ENCODE measurements at regions not wholly inside any gene's neighbourhood (a gene's known extent, or its start where the extent isn't known, plus 50 kb on each side); places are given as distances from the start of the nearest gene placed in this dataset.

DNA sequence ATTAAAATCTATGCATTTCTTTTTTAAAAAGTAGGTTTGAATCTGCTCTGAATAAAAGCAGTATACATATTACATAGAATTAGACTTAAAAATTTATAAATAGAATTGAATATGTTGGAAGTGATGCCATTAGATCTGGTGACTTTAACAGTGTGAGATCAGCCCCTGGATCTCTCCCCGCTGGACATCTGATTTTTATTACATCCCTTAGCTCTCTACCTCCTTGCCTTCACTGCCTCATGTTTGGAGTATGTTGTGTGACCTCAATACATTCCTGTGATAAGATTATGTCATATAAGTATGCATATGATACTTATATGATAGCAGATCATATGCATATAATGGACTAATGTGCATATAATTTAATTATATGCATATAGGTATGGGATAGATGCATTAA, 643.4 kb upstream of the NR2F2 start:
- Histone ChIP-seq H3K27ac (ENCODE audit: low read depth) (no peak overlapping the region), H3K4me3 (no peak overlapping the region), H3K4me2 (no peak overlapping the region), H3K79me2 (replicated peaks; ENCODE audit: insufficient read depth) (no peaks in the 10 kb centered on the region), H3K36me3 (ENCODE audit: insufficient read depth) (no peaks in the 10 kb centered on the region), H3K4me1 (ENCODE audit: insufficient read depth) (no peaks in the 10 kb centered on the region), H4K20me1 (replicated peaks; ENCODE audit: insufficient read depth) (no peaks in the 10 kb centered on the region), H3K9me2 (ENCODE audit: insufficient read depth) (no peaks in the 10 kb centered on the region), H2AFZ (no peak overlapping the region), H3F3A (replicated peaks; ENCODE audit: low read depth) (no peaks in the 10 kb centered on the region), H3K27me3 (ENCODE audit: insufficient read depth) (no peaks in the 10 kb centered on the region)
- no peaks in the 10 kb centered on the region for H3K4me1 Mint-ChIP-seq
- H3K27me3 Mint-ChIP-seq (ENCODE audit: insufficient read depth, low read depth, poor library complexity), result no peaks in the 10 kb centered on the region
- H3K36me3 Mint-ChIP-seq (ENCODE audit: low read depth), result no peaks in the 10 kb centered on the region
- DNase-seq (ENCODE audit: low spot score) (no peak), ATAC-seq (no peak)
- no peak overlapping the region for H3K27ac Mint-ChIP-seq
- H3K9me3 Mint-ChIP-seq, result no peaks in the 10 kb centered on the region
- no peak for TF ChIP-seq ZNF331 (CRISPR knock-in tag; IDR thresholded peaks at IDR 0.05; ENCODE audit: low read depth)
- TF ChIP-seq, protein P1, sequence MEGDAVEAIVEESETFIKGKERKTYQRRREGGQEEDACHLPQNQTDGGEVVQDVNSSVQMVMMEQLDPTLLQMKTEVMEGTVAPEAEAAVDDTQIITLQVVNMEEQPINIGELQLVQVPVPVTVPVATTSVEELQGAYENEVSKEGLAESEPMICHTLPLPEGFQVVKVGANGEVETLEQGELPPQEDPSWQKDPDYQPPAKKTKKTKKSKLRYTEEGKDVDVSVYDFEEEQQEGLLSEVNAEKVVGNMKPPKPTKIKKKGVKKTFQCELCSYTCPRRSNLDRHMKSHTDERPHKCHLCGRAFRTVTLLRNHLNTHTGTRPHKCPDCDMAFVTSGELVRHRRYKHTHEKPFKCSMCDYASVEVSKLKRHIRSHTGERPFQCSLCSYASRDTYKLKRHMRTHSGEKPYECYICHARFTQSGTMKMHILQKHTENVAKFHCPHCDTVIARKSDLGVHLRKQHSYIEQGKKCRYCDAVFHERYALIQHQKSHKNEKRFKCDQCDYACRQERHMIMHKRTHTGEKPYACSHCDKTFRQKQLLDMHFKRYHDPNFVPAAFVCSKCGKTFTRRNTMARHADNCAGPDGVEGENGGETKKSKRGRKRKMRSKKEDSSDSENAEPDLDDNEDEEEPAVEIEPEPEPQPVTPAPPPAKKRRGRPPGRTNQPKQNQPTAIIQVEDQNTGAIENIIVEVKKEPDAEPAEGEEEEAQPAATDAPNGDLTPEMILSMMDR (conservative IDR thresholded peaks at IDR 0.05; ENCODE audit: low read depth in 2 of 2), result no peak
- TF ChIP-seq POLR2AphosphoS5 (IDR thresholded peaks at IDR 0.05; ENCODE audit: low read depth), result no peak
- TF ChIP-seq, protein P2, sequence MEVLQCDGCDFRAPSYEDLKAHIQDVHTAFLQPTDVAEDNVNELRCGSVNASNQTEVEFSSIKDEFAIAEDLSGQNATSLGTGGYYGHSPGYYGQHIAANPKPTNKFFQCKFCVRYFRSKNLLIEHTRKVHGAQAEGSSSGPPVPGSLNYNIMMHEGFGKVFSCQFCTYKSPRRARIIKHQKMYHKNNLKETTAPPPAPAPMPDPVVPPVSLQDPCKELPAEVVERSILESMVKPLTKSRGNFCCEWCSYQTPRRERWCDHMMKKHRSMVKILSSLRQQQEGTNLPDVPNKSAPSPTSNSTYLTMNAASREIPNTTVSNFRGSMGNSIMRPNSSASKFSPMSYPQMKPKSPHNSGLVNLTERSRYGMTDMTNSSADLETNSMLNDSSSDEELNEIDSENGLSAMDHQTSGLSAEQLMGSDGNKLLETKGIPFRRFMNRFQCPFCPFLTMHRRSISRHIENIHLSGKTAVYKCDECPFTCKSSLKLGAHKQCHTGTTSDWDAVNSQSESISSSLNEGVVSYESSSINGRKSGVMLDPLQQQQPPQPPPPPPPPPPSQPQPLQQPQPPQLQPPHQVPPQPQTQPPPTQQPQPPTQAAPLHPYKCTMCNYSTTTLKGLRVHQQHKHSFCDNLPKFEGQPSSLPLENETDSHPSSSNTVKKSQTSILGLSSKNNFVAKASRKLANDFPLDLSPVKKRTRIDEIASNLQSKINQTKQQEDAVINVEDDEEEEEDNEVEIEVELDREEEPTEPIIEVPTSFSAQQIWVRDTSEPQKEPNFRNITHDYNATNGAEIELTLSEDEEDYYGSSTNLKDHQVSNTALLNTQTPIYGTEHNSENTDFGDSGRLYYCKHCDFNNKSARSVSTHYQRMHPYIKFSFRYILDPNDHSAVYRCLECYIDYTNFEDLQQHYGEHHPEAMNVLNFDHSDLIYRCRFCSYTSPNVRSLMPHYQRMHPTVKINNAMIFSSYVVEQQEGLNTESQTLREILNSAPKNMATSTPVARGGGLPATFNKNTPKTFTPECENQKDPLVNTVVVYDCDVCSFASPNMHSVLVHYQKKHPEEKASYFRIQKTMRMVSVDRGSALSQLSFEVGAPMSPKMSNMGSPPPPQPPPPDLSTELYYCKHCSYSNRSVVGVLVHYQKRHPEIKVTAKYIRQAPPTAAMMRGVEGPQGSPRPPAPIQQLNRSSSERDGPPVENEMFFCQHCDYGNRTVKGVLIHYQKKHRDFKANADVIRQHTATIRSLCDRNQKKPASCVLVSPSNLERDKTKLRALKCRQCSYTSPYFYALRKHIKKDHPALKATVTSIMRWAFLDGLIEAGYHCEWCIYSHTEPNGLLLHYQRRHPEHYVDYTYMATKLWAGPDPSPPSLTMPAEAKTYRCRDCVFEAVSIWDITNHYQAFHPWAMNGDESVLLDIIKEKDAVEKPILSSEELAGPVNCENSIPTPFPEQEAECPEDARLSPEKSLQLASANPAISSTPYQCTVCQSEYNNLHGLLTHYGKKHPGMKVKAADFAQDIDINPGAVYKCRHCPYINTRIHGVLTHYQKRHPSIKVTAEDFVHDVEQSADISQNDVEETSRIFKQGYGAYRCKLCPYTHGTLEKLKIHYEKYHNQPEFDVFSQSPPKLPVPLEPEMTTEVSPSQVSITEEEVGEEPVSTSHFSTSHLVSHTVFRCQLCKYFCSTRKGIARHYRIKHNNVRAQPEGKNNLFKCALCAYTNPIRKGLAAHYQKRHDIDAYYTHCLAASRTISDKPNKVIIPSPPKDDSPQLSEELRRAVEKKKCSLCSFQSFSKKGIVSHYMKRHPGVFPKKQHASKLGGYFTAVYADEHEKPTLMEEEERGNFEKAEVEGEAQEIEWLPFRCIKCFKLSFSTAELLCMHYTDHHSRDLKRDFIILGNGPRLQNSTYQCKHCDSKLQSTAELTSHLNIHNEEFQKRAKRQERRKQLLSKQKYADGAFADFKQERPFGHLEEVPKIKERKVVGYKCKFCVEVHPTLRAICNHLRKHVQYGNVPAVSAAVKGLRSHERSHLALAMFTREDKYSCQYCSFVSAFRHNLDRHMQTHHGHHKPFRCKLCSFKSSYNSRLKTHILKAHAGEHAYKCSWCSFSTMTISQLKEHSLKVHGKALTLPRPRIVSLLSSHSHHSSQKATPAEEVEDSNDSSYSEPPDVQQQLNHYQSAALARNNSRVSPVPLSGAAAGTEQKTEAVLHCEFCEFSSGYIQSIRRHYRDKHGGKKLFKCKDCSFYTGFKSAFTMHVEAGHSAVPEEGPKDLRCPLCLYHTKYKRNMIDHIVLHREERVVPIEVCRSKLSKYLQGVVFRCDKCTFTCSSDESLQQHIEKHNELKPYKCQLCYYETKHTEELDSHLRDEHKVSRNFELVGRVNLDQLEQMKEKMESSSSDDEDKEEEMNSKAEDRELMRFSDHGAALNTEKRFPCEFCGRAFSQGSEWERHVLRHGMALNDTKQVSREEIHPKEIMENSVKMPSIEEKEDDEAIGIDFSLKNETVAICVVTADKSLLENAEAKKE (CRISPR knock-in tag; IDR thresholded peaks at IDR 0.05), result no peak
- TF ChIP-seq EZH2phosphoT487 (IDR thresholded peaks at IDR 0.05; ENCODE audit: unreplicated experiment), result no peak
- TF ChIP-seq STAT1 (IDR thresholded peaks at IDR 0.05; ENCODE audit: unreplicated experiment), result no peak
- TF ChIP-seq, protein P3, sequence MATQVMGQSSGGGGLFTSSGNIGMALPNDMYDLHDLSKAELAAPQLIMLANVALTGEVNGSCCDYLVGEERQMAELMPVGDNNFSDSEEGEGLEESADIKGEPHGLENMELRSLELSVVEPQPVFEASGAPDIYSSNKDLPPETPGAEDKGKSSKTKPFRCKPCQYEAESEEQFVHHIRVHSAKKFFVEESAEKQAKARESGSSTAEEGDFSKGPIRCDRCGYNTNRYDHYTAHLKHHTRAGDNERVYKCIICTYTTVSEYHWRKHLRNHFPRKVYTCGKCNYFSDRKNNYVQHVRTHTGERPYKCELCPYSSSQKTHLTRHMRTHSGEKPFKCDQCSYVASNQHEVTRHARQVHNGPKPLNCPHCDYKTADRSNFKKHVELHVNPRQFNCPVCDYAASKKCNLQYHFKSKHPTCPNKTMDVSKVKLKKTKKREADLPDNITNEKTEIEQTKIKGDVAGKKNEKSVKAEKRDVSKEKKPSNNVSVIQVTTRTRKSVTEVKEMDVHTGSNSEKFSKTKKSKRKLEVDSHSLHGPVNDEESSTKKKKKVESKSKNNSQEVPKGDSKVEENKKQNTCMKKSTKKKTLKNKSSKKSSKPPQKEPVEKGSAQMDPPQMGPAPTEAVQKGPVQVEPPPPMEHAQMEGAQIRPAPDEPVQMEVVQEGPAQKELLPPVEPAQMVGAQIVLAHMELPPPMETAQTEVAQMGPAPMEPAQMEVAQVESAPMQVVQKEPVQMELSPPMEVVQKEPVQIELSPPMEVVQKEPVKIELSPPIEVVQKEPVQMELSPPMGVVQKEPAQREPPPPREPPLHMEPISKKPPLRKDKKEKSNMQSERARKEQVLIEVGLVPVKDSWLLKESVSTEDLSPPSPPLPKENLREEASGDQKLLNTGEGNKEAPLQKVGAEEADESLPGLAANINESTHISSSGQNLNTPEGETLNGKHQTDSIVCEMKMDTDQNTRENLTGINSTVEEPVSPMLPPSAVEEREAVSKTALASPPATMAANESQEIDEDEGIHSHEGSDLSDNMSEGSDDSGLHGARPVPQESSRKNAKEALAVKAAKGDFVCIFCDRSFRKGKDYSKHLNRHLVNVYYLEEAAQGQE (IDR thresholded peaks at IDR 0.05; ENCODE audit: unreplicated experiment), result no peak
- no peak for TF ChIP-seq EZH2 (IDR thresholded peaks at IDR 0.05; ENCODE audit: low read depth, unreplicated experiment)
- TF ChIP-seq, protein P4, sequence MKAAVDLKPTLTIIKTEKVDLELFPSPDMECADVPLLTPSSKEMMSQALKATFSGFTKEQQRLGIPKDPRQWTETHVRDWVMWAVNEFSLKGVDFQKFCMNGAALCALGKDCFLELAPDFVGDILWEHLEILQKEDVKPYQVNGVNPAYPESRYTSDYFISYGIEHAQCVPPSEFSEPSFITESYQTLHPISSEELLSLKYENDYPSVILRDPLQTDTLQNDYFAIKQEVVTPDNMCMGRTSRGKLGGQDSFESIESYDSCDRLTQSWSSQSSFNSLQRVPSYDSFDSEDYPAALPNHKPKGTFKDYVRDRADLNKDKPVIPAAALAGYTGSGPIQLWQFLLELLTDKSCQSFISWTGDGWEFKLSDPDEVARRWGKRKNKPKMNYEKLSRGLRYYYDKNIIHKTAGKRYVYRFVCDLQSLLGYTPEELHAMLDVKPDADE (IDR thresholded peaks at IDR 0.05), result no peak
- no peak for TF ChIP-seq NANOG (IDR thresholded peaks at IDR 0.05; ENCODE audit: borderline replicate concordance)
- TF ChIP-seq JUNB (IDR thresholded peaks at IDR 0.05; ENCODE audit: unreplicated experiment), result no peak
- no peak for TF ChIP-seq CREB1 (CRISPR knock-in tag; IDR thresholded peaks at IDR 0.05; ENCODE audit: low read depth)
- TF ChIP-seq ZNF114 (CRISPR knock-in tag; IDR thresholded peaks at IDR 0.05), result no peak
- no peak overlapping the region for H3K4me3 Mint-ChIP-seq
